Lung (tissue), 11 donors: ENCODE measurements at regions not wholly inside any gene's neighbourhood (a gene's known extent, or its start where the extent isn't known, plus 50 kb on each side); places are given as distances from the start of the nearest gene placed in this dataset.

Experiments
- ATAC-seq: fragments of 200-7000 bp; cut with Tn5 transposase; one replicate; pipeline ENCODE4 v1.9.1; 2020; ENCODE audit warnings: moderate number of reproducible peaks; ENCODE audit not compliant: insufficient read depth, low FRiP score
- DNase-seq, 3 donors: peaks; one replicate each; pipeline ENCODE4 v3.0.0-alpha.2; 2013 to 2017
- H3K27ac ChIP-seq, 2 donors: one replicate each; pipeline ENCODE4 v1.5.1; 2013; ENCODE audit warnings: mild to moderate bottlenecking in 2 of 2, moderate library complexity in 2 of 2, control low read depth in 1 of 2, inconsistent platforms in 1 of 2, low read depth in 1 of 2, low read length in 1 of 2
- H3K27me3 ChIP-seq, 3 donors: one replicate each; pipeline ENCODE4 v1.5.1; 2013; ENCODE audit warnings: low read length in 2 of 3; ENCODE audit not compliant: control insufficient read depth in 3 of 3, insufficient read depth in 3 of 3
- H3K36me3 ChIP-seq, 4 donors: one replicate each; pipeline ENCODE4 v1.5.1; 2013; ENCODE audit warnings: low read length in 4 of 4, mild to moderate bottlenecking in 1 of 4, moderate library complexity in 1 of 4; ENCODE audit not compliant: control insufficient read depth in 4 of 4, insufficient read depth in 4 of 4
- H3K4me1 ChIP-seq, 5 donors: one replicate each; pipeline ENCODE4 v1.5.1; 2013; ENCODE audit warnings: low read length in 5 of 5, mild to moderate bottlenecking in 2 of 5, moderate library complexity in 1 of 5; ENCODE audit not compliant: control insufficient read depth in 5 of 5, insufficient read depth in 5 of 5
- H3K4me3 ChIP-seq: one replicate; pipeline ENCODE4 v1.5.1; 2013; ENCODE audit warnings: mild to moderate bottlenecking, control low read depth, moderate library complexity
- H3K9ac ChIP-seq, 2 donors: one replicate each; pipeline ENCODE4 v1.5.1; 2013; ENCODE audit warnings: low read length in 2 of 2, control low read depth in 1 of 2; ENCODE audit not compliant: insufficient read depth in 1 of 2
- H3K9me3 ChIP-seq, 4 donors: one replicate each; pipeline ENCODE4 v1.5.1; 2013; ENCODE audit warnings: low read length in 3 of 4, mild to moderate bottlenecking in 1 of 4, moderate library complexity in 1 of 4; ENCODE audit not compliant: control insufficient read depth in 4 of 4, insufficient read depth in 3 of 4
- CTCF ChIP-seq: IDR thresholded peaks from 2 replicates; pipeline ENCODE4 v1.5.1; 2012; ENCODE audit warnings: mild to moderate bottlenecking; ENCODE audit errors: control extremely low read depth, extremely low read depth
- WGBS, 2 donors: extraction: QIAGEN DNeasy Blood & Tissue Kit; methylation state at CpG; one replicate each; pipeline ENCODE4 v1.1.7; 2013; 5-methylcytosine and 5-hydroxymethylcytosine counted together
- donor health status: control.
- donor health status: control.
- donor health status: Bipolar disorder and iron deficiency.
- donor health status: healthy.
- donor health status: DM: yes; HTN: yes; CAD: no.

GRCh38 chr4:14151101-14151500 is 523.6 kb upstream of the BOD1L1 start:
- Histone ChIP-seq H3K4me3 (no peak overlapping the region), H3K27me3 (no peaks in the 10 kb centered on the region), H3K4me1 (peaks cover 0 to 25% (median 9%) of the 10 kb centered on the region in 5 donors), H3K27ac (no peak overlapping the region), H3K9ac (no peak overlapping the region), H3K36me3 (no peaks in the 10 kb centered on the region), H3K9me3 (no peaks in the 10 kb centered on the region)
- no peak for TF ChIP-seq CTCF
- no peak for DNase-seq
- no peak for ATAC-seq
- 43 to 75% methylated on average over 2 of the region's 2 CpGs for WGBS, 2 donors

- ATAC-seq, result no peak
- H3K27ac ChIP-seq, result no peak overlapping the region
- H3K9me3 ChIP-seq, result no peaks in the 10 kb centered on the region
- no peak overlapping the region for H3K4me3 ChIP-seq
- no peak for TF ChIP-seq CTCF
- no peak for DNase-seq
- peaks cover 0 to 25% (median 9%) of the 10 kb centered on the region in 5 donors for H3K4me1 ChIP-seq
- H3K36me3 ChIP-seq, result no peaks in the 10 kb centered on the region
- no peaks in the 10 kb centered on the region for H3K27me3 ChIP-seq
- WGBS, 2 donors, result 88 to 93% methylated on average over 4 of the region's 4 CpGs
- H3K9ac ChIP-seq, result no peak overlapping the region
Observed at GRCh38 chr4:14152834-14153519, 525.5 kb upstream of the BOD1L1 start.

GRCh38 chr4:14155803-14156202 is 528.3 kb upstream of the BOD1L1 start:
- Histone ChIP-seq H3K9ac (no peak overlapping the region), H3K9me3 (no peaks in the 10 kb centered on the region), H3K4me1 (peaks cover 0 to 9% (median 0%) of the 10 kb centered on the region in 5 donors), H3K4me3 (no peak overlapping the region), H3K27ac (no peak overlapping the region), H3K36me3 (no peaks in the 10 kb centered on the region), H3K27me3 (no peaks in the 10 kb centered on the region)
- WGBS, 2 donors, result 64 to 84% methylated on average over 3 of the region's 3 CpGs
- ATAC-seq (no peak), DNase-seq (no peak)
- TF ChIP-seq CTCF, result no peak

GRCh38 chr4:14157262-14157661 is 529.7 kb upstream of the BOD1L1 start:
- no peak overlapping the region for H3K4me3 ChIP-seq
- no peak for TF ChIP-seq CTCF
- H3K27ac ChIP-seq, result no peak overlapping the region
- no peaks in the 10 kb centered on the region for H3K27me3 ChIP-seq
- H3K9me3 ChIP-seq, result no peaks in the 10 kb centered on the region
- 76 to 90% methylated on average over 2 of the region's 2 CpGs for WGBS, 2 donors
- ATAC-seq (no peak), DNase-seq (no peak)
- no peak overlapping the region for H3K9ac ChIP-seq
- H3K4me1 ChIP-seq, result peaks cover 0 to 9% (median 0%) of the 10 kb centered on the region in 5 donors
- no peaks in the 10 kb centered on the region for H3K36me3 ChIP-seq
